ENCODE measurements at regions not wholly inside any gene's neighbourhood (a gene's known extent, or its start where the extent isn't known, plus 50 kb on each side); places are given as distances from the start of the nearest gene placed in this dataset.

DNA sequence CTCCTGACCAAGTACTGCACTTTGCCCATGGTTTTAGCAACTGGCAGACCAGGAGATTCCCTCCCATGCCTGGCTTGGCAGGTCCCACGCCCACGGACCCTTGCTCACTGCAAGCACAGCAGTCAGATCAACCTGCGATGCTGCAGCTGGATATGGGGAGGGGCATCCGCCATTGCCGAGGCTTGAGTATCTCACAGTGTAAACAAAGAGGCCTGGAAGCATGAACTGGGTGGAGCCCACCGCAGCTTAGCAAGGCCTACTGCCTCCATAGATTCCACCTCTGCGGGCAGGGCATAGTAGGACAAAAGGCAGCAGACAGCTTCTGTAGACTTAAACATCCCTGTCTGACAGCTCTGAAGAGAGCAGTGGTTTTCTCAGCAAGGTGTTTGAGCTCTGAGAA, 479.8 kb downstream of the FUT8 start:
- ChIA-PET CTCF (no interaction called here), POLR2A (no interaction called here)
- no peaks in the 10 kb centered on the region for H3K36me3 ChIP-seq (replicated peaks in 1 of 2; ENCODE audit: control insufficient read depth in 1 of 2, insufficient read depth in 2 of 2, low read length in 1 of 2)
- no peak overlapping the region for H3K4me2 ChIP-seq
- TF ChIP-seq, protein P1, sequence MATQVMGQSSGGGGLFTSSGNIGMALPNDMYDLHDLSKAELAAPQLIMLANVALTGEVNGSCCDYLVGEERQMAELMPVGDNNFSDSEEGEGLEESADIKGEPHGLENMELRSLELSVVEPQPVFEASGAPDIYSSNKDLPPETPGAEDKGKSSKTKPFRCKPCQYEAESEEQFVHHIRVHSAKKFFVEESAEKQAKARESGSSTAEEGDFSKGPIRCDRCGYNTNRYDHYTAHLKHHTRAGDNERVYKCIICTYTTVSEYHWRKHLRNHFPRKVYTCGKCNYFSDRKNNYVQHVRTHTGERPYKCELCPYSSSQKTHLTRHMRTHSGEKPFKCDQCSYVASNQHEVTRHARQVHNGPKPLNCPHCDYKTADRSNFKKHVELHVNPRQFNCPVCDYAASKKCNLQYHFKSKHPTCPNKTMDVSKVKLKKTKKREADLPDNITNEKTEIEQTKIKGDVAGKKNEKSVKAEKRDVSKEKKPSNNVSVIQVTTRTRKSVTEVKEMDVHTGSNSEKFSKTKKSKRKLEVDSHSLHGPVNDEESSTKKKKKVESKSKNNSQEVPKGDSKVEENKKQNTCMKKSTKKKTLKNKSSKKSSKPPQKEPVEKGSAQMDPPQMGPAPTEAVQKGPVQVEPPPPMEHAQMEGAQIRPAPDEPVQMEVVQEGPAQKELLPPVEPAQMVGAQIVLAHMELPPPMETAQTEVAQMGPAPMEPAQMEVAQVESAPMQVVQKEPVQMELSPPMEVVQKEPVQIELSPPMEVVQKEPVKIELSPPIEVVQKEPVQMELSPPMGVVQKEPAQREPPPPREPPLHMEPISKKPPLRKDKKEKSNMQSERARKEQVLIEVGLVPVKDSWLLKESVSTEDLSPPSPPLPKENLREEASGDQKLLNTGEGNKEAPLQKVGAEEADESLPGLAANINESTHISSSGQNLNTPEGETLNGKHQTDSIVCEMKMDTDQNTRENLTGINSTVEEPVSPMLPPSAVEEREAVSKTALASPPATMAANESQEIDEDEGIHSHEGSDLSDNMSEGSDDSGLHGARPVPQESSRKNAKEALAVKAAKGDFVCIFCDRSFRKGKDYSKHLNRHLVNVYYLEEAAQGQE (IDR thresholded peaks at IDR 0.05; ENCODE audit: low read depth, low read length): no peak
- no peak for TF ChIP-seq TCF12 (IDR thresholded peaks at IDR 0.05)
- TF ChIP-seq, protein P2, sequence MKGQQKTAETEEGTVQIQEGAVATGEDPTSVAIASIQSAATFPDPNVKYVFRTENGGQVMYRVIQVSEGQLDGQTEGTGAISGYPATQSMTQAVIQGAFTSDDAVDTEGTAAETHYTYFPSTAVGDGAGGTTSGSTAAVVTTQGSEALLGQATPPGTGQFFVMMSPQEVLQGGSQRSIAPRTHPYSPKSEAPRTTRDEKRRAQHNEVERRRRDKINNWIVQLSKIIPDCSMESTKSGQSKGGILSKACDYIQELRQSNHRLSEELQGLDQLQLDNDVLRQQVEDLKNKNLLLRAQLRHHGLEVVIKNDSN (IDR thresholded peaks at IDR 0.05; ENCODE audit: borderline replicate concordance, low read depth): no peak
- H3K9me3 ChIP-seq: no peaks in the 10 kb centered on the region
- no peaks in the 10 kb centered on the region; the same call in 1 of the 2 replicates for H3K27me3 ChIP-seq (ENCODE audit: insufficient read depth)
- DNase-seq: no peak
- H3K27ac ChIP-seq (ENCODE audit: low read depth in 2 of 2, low read length in 1 of 2): no peak overlapping the region
- no peak overlapping the region for H3K9ac ChIP-seq
- H3K9me2 ChIP-seq: no peaks in the 10 kb centered on the region
- H3K79me2 ChIP-seq (ENCODE audit: insufficient read depth): no peaks in the 10 kb centered on the region
- H4K20me1 ChIP-seq (ENCODE audit: insufficient read depth): no peaks in the 10 kb centered on the region
- H3F3A ChIP-seq (replicated peaks; ENCODE audit: insufficient read depth): no peaks in the 10 kb centered on the region
- 23% methylated on average over 5 of the region's 7 CpGs for WGBS (ENCODE audit: low lambda C conversion rate)
- no peaks in the 10 kb centered on the region for H3K4me1 ChIP-seq (ENCODE audit: control insufficient read depth in 1 of 2, insufficient read depth in 2 of 2, low read depth in 1 of 2, low read length in 1 of 2)
- no peak overlapping the region for H3K4me3 ChIP-seq (ENCODE audit: low read depth in 2 of 2, low read length in 1 of 2)
- no peak overlapping the region for H2AFZ ChIP-seq (ENCODE audit: low read depth)

DNA sequence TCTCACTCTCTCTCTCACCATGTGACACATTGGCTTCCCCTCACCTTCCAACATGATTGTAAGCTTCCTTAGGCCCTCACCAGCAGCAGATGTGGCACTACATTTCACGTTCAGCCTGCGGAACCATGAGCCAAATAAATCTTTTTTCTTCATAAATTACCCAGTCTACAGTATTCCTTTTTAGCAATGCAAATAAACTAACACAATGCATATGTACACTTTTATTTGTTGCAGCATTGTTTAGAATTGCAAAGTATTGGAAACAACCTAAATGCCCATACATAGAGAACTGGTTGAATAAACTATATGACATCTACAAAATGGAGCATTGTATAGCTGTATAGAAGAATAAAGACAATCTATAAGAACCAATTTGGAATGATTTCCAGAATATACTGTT, 487.6 kb downstream of the FUT8 start:
- Histone ChIP-seq H3K9me3 (no peaks in the 10 kb centered on the region), H4K20me1 (ENCODE audit: insufficient read depth) (no peaks in the 10 kb centered on the region), H3K4me3 (ENCODE audit: low read depth in 2 of 2, low read length in 1 of 2) (no peak overlapping the region), H3K4me2 (no peak overlapping the region), H3K9ac (no peak overlapping the region), H3K4me1 (ENCODE audit: control insufficient read depth in 1 of 2, insufficient read depth in 2 of 2, low read depth in 1 of 2, low read length in 1 of 2) (no peaks in the 10 kb centered on the region), H3K27ac (ENCODE audit: low read depth in 2 of 2, low read length in 1 of 2) (no peak overlapping the region), H3K79me2 (ENCODE audit: insufficient read depth) (no peaks in the 10 kb centered on the region), H3K9me2 (no peaks in the 10 kb centered on the region; the same call in 1 of the 2 replicates), H3F3A (replicated peaks; ENCODE audit: insufficient read depth) (no peaks in the 10 kb centered on the region), H2AFZ (ENCODE audit: low read depth) (no peak overlapping the region), H3K36me3 (replicated peaks in 1 of 2; ENCODE audit: control insufficient read depth in 1 of 2, insufficient read depth in 2 of 2, low read length in 1 of 2) (no peaks in the 10 kb centered on the region), H3K27me3 (ENCODE audit: insufficient read depth) (no peaks in the 10 kb centered on the region)
- TF ChIP-seq TAF1 (IDR thresholded peaks at IDR 0.05; ENCODE audit: borderline replicate concordance, low read depth, low read length) (no peak), FOSL2 (IDR thresholded peaks at IDR 0.05; ENCODE audit: borderline replicate concordance, low read depth) (no peak), MXI1 (IDR thresholded peaks at IDR 0.05; ENCODE audit: low read depth, low read length) (no peak), NRF1 (IDR thresholded peaks at IDR 0.05; ENCODE audit: low read depth, low read length) (no peak), RAD21 (IDR thresholded peaks at IDR 0.05; ENCODE audit: low read length) (no peak), GABPA (IDR thresholded peaks at IDR 0.05; ENCODE audit: low read depth) (no peak), JUND (IDR thresholded peaks at IDR 0.05) (no peak), FOXM1 (IDR thresholded peaks at IDR 0.05; ENCODE audit: low read depth) (no peak), CHD2 (IDR thresholded peaks at IDR 0.05; ENCODE audit: low read length, partially characterized antibody) (no peak), SMC3 (IDR thresholded peaks at IDR 0.05; ENCODE audit: low read depth, low read length) (no peak)
- TF ChIP-seq, protein P3, sequence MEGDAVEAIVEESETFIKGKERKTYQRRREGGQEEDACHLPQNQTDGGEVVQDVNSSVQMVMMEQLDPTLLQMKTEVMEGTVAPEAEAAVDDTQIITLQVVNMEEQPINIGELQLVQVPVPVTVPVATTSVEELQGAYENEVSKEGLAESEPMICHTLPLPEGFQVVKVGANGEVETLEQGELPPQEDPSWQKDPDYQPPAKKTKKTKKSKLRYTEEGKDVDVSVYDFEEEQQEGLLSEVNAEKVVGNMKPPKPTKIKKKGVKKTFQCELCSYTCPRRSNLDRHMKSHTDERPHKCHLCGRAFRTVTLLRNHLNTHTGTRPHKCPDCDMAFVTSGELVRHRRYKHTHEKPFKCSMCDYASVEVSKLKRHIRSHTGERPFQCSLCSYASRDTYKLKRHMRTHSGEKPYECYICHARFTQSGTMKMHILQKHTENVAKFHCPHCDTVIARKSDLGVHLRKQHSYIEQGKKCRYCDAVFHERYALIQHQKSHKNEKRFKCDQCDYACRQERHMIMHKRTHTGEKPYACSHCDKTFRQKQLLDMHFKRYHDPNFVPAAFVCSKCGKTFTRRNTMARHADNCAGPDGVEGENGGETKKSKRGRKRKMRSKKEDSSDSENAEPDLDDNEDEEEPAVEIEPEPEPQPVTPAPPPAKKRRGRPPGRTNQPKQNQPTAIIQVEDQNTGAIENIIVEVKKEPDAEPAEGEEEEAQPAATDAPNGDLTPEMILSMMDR (IDR thresholded peaks at IDR 0.05): no peak
- TF ChIP-seq, protein P2 (IDR thresholded peaks at IDR 0.05; ENCODE audit: borderline replicate concordance, low read depth): no peak
- no peak for DNase-seq
- ChIA-PET POLR2A (no interaction called here), CTCF (interaction anchor here (0.6 kb wide), 1 partner anchor 875 kb away, joined by 3 read pairs; no protein-coding TSS in a partner anchor)
- WGBS (ENCODE audit: low lambda C conversion rate): 11% methylated on average over 2 of the region's 2 CpGs

Measured in SK-N-SH (cell line).